Spinal cord (tissue), 9 donors: ENCODE measurements at regions not wholly inside any gene's neighbourhood (a gene's known extent, or its start where the extent isn't known, plus 50 kb on each side); places are given as distances from the start of the nearest gene placed in this dataset.

ENCODE experiments used
- DNase-seq, 6 donors: peaks; one replicate each; pipeline versions ENCODE4 v3.0.0 to v3.0.0-alpha.2; 2013 to 2015; ENCODE audit warnings: low spot score in 6 of 6, low read depth in 4 of 6
- H3K27ac ChIP-seq: one replicate; pipeline ENCODE4 v1.5.1; 2013; ENCODE audit warnings: low read depth, low read length, control low read depth
- H3K27me3 ChIP-seq: one replicate; pipeline ENCODE4 v1.6.1; 2013; ENCODE audit warnings: low read length; ENCODE audit not compliant: control insufficient read depth, insufficient read depth
- H3K36me3 ChIP-seq: one replicate; pipeline ENCODE4 v1.6.1; 2013; ENCODE audit warnings: low read length; ENCODE audit not compliant: control insufficient read depth, insufficient read depth
- H3K4me1 ChIP-seq: one replicate; pipeline ENCODE4 v1.6.1; 2013; ENCODE audit warnings: low read length; ENCODE audit not compliant: control insufficient read depth, insufficient read depth
- H3K4me3 ChIP-seq: one replicate; pipeline ENCODE4 v1.5.1; 2013; ENCODE audit warnings: low read depth, low read length, control low read depth
- H3K9me3 ChIP-seq: one replicate; pipeline ENCODE4 v1.6.1; 2013; ENCODE audit warnings: low read length; ENCODE audit not compliant: control insufficient read depth, insufficient read depth
- WGBS: methylation state at CpG from one replicate; pipeline ENCODE4 v1.1.5; 2013; ENCODE audit warnings: missing lambda C conversion rate; ENCODE audit not compliant: insufficient coverage; 5-methylcytosine and 5-hydroxymethylcytosine counted together
- donor health status: healthy.

DNA sequence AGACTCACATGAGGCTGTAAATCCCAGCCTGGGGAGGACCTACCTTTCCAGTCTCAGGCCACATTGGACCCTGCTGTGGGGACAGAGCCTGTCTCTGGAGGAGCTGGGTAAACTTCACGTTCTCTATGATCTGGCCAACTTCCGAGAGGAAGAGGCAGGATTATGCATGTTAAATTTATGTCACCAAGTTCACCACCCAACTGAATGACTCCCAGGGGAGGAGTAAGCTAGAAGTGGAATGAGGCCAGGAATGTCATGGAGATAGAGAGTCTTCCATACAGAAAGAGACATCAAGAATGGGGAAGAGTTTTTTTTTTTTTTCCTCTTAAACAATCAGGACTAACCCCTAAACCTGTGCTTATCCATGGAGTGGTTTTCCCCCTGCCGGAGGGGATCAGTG is 90.3 kb upstream of the PALM2AKAP2 start:
- no peak for DNase-seq
- H3K9me3 ChIP-seq = no peaks in the 10 kb centered on the region
- H3K36me3 ChIP-seq = no peaks in the 10 kb centered on the region
- H3K4me1 ChIP-seq = no peaks in the 10 kb centered on the region
- no peaks in the 10 kb centered on the region for H3K27me3 ChIP-seq
- no CpG with 5 or more reads among the region's 3 CpGs for WGBS
- H3K27ac ChIP-seq = no peak overlapping the region
- H3K4me3 ChIP-seq = no peak overlapping the region

DNA sequence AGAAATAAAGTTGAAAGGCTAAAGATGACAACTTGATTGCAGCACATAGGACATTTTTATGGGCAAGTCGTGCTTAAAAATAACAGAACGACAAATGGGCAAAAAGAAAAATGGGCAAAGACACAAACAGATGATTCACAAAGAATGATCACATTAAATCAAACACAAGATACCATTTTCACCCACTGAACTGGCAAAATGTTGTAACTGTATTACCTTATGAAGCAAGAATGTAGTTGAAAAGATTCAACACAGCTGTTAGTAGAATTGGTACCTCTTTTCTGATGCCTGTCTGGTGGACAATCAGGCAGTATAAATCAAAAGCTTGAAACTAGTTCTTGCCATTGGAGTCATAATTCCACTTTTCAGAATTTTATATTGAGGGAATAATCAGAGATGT is 81.0 kb upstream of the PALM2AKAP2 start:
- H3K9me3 ChIP-seq = no peaks in the 10 kb centered on the region
- DNase-seq = no peak
- H3K4me3 ChIP-seq = no peak overlapping the region
- H3K36me3 ChIP-seq = no peaks in the 10 kb centered on the region
- H3K4me1 ChIP-seq = no peaks in the 10 kb centered on the region
- no peak overlapping the region for H3K27ac ChIP-seq
- H3K27me3 ChIP-seq = no peaks in the 10 kb centered on the region
- WGBS = 100% methylated on average over 1 of the region's 2 CpGs

DNA sequence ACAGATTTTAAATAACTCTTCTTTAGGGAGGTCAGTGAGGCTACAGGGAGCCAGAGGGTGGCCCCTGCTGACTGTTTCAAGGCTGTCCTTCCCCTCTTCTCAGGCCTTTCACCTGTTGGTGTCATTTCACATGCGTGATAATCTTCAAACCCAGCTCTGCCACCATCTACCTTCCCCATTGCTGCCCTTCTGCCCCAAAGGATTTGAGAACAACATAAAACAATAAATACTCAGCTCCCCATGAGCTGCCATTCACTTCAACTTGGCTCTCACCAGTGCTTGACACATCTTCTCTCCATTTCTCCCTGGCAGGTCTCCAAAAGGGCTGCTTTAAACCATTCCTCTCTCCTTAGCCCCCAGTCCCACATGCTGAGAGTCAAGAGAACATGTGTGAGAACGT is 75.5 kb upstream of the PALM2AKAP2 start:
- Histone ChIP-seq H3K9me3 (no peaks in the 10 kb centered on the region), H3K27ac (no peak overlapping the region), H3K36me3 (no peaks in the 10 kb centered on the region), H3K4me1 (peaks cover 3% of the 10 kb centered on the region), H3K27me3 (no peaks in the 10 kb centered on the region), H3K4me3 (no peak overlapping the region)
- WGBS = 80% methylated on average over 1 of the region's 2 CpGs
- DNase-seq = no peak

DNA sequence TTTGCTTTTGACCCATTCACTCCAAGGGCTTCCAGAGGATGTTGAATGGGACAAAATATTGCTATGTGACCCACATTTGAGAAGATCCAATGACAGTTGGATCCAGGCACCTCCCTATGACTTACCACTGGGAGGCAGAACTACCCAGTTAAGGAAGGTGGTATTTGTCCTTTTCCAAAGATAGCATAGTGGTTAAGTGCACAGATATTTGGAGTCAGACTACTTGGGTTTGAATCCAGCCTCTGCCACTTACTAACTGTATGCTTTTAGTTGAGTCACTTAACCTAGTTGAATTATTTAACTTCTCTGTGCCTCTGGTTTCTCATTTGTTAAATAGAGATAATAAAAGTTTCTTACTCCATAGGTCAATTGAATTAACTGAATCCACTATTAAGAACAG is 74.5 kb upstream of the PALM2AKAP2 start:
- Histone ChIP-seq H3K27ac (no peak overlapping the region), H3K36me3 (no peaks in the 10 kb centered on the region), H3K27me3 (no peaks in the 10 kb centered on the region), H3K4me1 (peaks cover 3% of the 10 kb centered on the region), H3K9me3 (no peaks in the 10 kb centered on the region), H3K4me3 (no peak overlapping the region)
- DNase-seq = no peak

DNA sequence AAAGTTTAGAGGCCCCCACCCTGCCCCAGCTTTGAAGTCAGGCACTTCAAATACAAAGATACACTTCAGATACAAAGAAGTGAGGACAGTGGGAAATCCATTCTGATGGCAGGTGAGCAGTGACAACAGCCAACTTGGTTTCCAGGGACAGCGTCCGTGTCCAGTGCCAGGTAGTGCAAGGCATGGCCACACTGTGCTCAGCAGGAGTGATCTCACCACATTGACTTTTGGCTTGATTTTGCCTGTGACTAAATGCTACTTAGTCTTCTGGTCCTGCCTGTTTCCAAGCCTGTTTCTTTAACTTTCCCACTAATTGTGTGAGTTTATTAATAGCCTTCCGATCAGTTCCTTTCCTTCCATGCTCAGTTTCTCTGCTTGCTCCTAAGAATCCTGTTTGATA is 72.6 kb upstream of the PALM2AKAP2 start:
- Histone ChIP-seq H3K4me3 (no peak overlapping the region), H3K27me3 (no peaks in the 10 kb centered on the region), H3K4me1 (peaks cover 3% of the 10 kb centered on the region), H3K9me3 (no peaks in the 10 kb centered on the region), H3K36me3 (no peaks in the 10 kb centered on the region), H3K27ac (no peak overlapping the region)
- no peak for DNase-seq
- 79% methylated on average over 2 of the region's 3 CpGs for WGBS

DNA sequence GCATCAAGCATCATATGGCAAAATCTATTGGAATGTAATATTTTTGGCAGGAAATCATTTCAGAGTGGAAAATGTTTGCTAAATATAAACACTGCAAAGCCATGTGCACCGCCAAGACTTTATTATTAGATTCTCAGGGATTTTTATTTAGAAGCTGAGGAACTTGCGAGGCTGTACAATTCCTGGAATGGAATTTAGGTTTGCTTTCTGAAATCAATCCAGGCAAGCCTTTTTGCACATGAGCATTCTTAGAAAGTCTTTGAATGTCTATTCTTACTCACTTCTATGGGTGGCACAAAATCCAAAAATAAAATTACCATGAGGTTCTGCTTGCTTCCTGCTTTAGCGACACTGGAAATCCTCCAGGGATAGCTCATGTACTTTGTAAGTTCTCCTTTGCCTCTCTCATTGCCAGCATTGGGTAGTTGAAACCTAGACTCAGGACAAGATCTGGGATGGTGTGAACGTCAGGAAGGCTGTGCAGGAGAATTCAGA is 71.5 kb upstream of the PALM2AKAP2 start:
- no peak overlapping the region for H3K27ac ChIP-seq
- DNase-seq = peak in 1 of 6 donors; percentile 82

DNA sequence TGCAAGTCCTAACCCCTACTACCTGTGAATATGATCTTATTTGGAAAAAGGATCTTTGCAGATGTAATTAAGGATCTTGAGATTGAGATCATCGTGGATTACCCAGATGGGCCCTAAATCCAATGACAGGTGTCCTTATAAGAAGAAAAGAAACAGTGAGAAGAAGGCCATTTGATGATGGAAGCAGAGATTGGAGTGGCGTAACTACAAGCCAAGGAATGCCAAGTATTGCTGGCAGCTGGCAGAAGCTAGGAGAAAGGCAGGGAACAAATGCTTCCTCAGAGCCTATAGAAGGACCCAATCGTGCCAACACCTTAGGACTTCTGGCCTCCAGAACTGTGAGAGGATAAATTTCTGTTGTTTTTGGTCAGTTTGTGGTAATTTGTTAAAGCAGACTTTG is 70.1 kb upstream of the PALM2AKAP2 start:
- H3K9me3 ChIP-seq = no peaks in the 10 kb centered on the region
- H3K27me3 ChIP-seq = no peaks in the 10 kb centered on the region
- no peak for DNase-seq
- no peaks in the 10 kb centered on the region for H3K36me3 ChIP-seq
- peaks cover 3% of the 10 kb centered on the region for H3K4me1 ChIP-seq
- no peak overlapping the region for H3K4me3 ChIP-seq
- no peak overlapping the region for H3K27ac ChIP-seq
- 71% methylated on average over 3 of the region's 3 CpGs for WGBS

More for the DNA sequence above, 71.5 kb upstream of the PALM2AKAP2 start:
- 88% methylated on average over 4 of the region's 4 CpGs for WGBS
- Histone ChIP-seq H3K27me3 (no peaks in the 10 kb centered on the region), H3K9me3 (no peaks in the 10 kb centered on the region), H3K4me3 (no peak overlapping the region), H3K36me3 (no peaks in the 10 kb centered on the region), H3K4me1 (peaks cover 3% of the 10 kb centered on the region)

DNA sequence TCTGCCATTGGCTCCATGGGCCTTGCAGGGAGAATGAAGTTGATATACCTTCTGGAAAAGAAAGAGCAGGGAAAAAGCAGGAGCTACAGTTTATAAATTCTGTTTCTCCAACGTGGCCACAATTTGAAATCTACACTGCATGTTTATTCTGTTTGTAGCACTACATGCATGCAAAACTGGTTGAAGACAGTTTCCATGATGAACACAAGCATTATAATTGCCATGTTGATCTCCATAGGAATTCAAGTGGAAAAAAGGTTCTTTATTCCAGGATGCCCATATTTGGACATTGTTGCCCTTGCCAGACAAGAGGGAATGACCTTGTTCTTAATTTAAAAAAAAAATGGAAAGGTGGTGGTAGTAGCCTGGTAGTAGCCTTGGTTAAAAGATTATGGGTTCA is 69.2 kb upstream of the PALM2AKAP2 start:
- Histone ChIP-seq H3K27ac (no peak overlapping the region), H3K4me3 (no peak overlapping the region), H3K4me1 (peaks cover 3% of the 10 kb centered on the region), H3K36me3 (no peaks in the 10 kb centered on the region), H3K27me3 (no peaks in the 10 kb centered on the region), H3K9me3 (no peaks in the 10 kb centered on the region)
- no CpG with 5 or more reads among the region's 1 CpG for WGBS
- no peak for DNase-seq

DNA sequence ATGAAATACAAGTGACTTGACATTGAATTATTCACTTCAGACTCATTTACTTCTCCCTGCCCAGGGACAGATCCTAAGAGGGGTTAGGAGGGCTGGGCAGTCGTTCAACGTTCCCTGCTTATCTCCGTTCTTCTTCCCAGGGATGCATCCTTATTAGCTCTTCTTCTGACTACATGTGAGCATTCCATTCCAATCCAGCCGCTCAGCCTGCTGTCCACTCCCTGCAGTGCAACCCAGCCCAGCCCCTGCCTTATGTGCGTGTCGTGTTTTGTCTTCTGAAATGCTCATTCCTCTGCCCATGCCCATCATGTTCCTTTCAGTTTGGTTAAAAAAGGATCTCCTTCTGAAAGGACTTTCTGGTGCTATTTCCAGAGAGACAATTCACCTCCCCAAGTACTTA is 64.7 kb upstream of the PALM2AKAP2 start:
- no peak overlapping the region for H3K27ac ChIP-seq
- no peak overlapping the region for H3K4me3 ChIP-seq
- WGBS = 68% methylated on average over 6 of the region's 6 CpGs
- H3K4me1 ChIP-seq = no peaks in the 10 kb centered on the region
- H3K36me3 ChIP-seq = no peaks in the 10 kb centered on the region
- H3K9me3 ChIP-seq = no peaks in the 10 kb centered on the region
- H3K27me3 ChIP-seq = no peaks in the 10 kb centered on the region
- no peak for DNase-seq

DNA sequence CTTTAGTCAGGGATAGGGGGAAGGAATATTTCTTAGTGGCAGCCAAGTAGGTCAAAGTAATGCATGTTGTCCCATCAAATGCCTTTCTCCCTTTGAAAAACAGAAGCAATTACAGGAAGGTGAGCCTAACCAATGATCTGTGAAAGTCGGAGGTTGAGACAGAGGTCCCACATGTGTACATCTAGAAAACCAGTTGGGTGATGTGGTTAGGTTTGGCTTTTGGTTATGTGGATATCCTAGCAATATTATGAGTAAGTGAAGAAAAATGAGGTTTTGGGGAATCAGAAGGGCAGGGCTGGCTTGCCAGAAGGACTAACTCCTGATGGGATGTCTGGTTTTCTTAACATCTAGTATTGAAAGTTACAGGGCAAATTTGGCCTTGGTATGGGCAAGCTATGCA is 63.4 kb upstream of the PALM2AKAP2 start:
- Histone ChIP-seq H3K4me1 (no peaks in the 10 kb centered on the region), H3K27me3 (no peaks in the 10 kb centered on the region), H3K9me3 (no peaks in the 10 kb centered on the region), H3K4me3 (no peak overlapping the region), H3K36me3 (no peaks in the 10 kb centered on the region), H3K27ac (no peak overlapping the region)
- 91% methylated on average over 1 of the region's 1 CpG for WGBS
- no peak for DNase-seq
